ENCODE measurements at regions not wholly inside any gene's neighbourhood (a gene's known extent, or its start where the extent isn't known, plus 50 kb on each side); places are given as distances from the start of the nearest gene placed in this dataset.
A peak's percentile ranks its signal among the peaks of the same experiment; 100 is the strongest.

DNA sequence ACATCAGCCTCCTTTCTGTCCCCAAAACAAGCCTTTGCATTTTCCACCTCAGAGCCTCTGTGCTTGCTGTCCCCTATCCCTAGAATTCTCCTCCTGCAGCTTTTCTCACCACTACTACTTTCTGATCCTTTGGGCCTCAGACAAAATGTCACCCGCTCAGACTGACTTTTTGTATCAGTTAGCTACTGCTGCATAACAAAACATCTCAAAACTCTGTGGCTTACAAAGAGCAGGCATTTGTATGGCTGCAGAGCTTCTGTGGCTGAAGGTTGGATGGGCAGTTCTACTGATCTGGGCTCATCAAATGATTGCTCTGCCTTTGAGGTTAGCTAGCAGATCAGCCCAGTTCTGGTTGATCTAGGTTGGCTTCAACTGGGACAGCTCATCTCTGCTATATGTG lies 248.7 kb downstream of the MN1 start:
- no peak overlapping the region for H3K4me3 ChIP-seq
- H3K9me3 ChIP-seq (ENCODE audit: low read depth) = no peaks in the 10 kb centered on the region
- no peaks in the 10 kb centered on the region for H3K36me3 ChIP-seq
- H3K27me3 ChIP-seq = no peaks in the 10 kb centered on the region
- DNase-seq (ENCODE audit: low read depth in 1 of 2, low spot score in 1 of 2) = no peak
- no peak overlapping the region for H3K27ac ChIP-seq
- no peaks in the 10 kb centered on the region for H3K4me1 ChIP-seq (ENCODE audit: low read depth)
- TF ChIP-seq, protein P1, sequence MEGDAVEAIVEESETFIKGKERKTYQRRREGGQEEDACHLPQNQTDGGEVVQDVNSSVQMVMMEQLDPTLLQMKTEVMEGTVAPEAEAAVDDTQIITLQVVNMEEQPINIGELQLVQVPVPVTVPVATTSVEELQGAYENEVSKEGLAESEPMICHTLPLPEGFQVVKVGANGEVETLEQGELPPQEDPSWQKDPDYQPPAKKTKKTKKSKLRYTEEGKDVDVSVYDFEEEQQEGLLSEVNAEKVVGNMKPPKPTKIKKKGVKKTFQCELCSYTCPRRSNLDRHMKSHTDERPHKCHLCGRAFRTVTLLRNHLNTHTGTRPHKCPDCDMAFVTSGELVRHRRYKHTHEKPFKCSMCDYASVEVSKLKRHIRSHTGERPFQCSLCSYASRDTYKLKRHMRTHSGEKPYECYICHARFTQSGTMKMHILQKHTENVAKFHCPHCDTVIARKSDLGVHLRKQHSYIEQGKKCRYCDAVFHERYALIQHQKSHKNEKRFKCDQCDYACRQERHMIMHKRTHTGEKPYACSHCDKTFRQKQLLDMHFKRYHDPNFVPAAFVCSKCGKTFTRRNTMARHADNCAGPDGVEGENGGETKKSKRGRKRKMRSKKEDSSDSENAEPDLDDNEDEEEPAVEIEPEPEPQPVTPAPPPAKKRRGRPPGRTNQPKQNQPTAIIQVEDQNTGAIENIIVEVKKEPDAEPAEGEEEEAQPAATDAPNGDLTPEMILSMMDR (IDR thresholded peaks at IDR 0.05; ENCODE audit: low read depth, low read length) = no peak

DNA sequence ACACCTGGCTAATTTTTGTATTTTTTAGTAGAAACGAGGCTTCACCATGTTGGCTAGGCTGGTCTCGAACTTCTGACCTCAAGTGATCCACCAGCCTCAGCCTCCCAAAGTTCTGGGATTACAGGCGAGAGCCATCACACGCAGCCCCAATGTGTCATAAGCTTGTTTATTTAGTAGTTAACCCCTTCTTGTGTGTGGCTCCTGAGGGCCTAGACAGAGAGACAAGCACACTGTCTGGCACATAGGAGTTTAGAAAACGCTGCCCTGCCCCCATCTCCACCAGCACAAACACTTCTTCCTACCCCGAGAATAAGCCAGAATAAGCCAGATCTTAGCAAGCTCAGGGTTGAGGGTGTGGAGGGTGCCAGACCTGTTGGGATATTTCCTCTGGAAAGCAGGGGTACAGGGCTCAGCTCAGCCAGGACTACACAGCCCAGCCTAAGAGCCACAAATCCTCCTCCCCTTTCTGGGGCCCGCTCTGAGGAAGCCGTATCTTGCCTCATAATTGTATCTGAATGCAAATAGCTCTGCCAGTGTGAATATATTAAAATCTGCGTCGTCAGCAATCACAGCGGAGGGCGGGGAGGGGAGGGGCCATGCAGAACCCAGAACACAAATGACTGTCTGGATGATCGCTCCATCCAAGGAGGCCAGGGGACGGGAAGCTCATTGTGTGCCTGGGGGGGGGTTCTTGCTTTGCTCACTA lies 247.3 kb downstream of the MN1 start:
- no peak overlapping the region for H3K4me3 ChIP-seq
- no peaks in the 10 kb centered on the region for H3K27me3 ChIP-seq
- H3K4me1 ChIP-seq (ENCODE audit: low read depth) = no peaks in the 10 kb centered on the region
- DNase-seq (ENCODE audit: low read depth in 1 of 2, low spot score in 1 of 2) = peak in 1 of 2 donors; percentile 82
- TF ChIP-seq, protein P1 (IDR thresholded peaks at IDR 0.05; ENCODE audit: low read depth, low read length) = no peak
- H3K9me3 ChIP-seq (ENCODE audit: low read depth) = no peaks in the 10 kb centered on the region
- no peaks in the 10 kb centered on the region for H3K36me3 ChIP-seq
- no peak overlapping the region for H3K27ac ChIP-seq

DNA sequence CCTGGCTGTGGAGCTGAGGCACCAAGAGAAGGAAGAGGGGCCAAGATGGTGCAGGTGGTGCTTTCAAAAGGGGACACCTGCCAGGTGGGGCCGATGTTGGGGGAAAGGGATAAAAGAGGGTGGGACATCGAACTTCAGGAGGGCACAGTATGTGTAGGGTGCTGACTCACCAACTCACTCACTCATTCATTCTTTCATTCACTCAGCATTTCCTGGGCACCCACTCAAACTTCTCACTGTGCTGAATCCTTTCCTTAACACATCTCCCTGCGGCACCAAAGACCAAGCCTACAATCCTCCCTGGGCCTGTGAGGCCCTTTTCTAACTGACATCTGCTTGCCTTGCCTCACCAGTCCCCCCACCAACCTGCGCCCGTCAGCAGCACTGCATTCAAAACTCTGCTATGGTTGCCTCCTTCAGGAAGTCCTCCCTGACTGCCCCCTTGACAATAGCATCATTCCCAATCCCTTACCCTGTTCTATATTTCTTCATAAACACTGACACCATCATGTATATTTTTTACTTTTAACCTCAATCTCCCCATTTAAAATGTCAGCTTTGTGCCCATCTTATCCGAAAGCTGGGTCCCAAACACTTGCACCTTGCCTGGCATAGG lies 246.6 kb downstream of the MN1 start:
- TF ChIP-seq, protein P1 (IDR thresholded peaks at IDR 0.05; ENCODE audit: low read depth, low read length) = no peak
- H3K27ac ChIP-seq = no peak overlapping the region

DNA sequence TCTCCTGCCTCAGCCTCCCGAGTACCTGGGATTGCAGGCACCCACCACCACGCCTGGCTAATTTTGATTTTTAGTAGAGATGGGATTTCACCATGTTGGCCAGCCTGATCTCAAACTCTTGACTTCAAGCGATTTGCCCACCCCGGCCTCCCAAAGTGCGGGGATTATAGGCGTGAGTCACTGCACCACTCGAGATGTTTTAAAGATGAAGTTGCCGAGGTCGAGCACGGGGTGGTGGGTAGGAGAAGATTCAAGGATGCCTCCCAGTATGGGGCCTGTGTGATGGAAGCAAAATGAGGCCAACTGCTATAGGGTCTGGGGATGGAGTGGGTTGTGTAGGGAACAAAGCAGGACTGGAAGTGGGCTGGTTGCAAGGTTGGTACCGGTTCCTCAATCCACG lies 245.2 kb downstream of the MN1 start:
- TF ChIP-seq, protein P1 (IDR thresholded peaks at IDR 0.05; ENCODE audit: low read depth, low read length) = no peak
- Histone ChIP-seq H3K27ac (no peak overlapping the region), H3K4me1 (ENCODE audit: low read depth) (no peaks in the 10 kb centered on the region), H3K4me3 (no peak overlapping the region), H3K9me3 (ENCODE audit: low read depth) (no peaks in the 10 kb centered on the region), H3K36me3 (no peaks in the 10 kb centered on the region), H3K27me3 (no peaks in the 10 kb centered on the region)
- DNase-seq (ENCODE audit: low read depth in 1 of 2, low spot score in 1 of 2) = no peak

More for the DNA sequence above, 246.6 kb downstream of the MN1 start:
- Histone ChIP-seq H3K36me3 (no peaks in the 10 kb centered on the region), H3K9me3 (ENCODE audit: low read depth) (no peaks in the 10 kb centered on the region), H3K27me3 (no peaks in the 10 kb centered on the region), H3K4me1 (ENCODE audit: low read depth) (no peaks in the 10 kb centered on the region), H3K4me3 (no peak overlapping the region)
- no peak for DNase-seq (ENCODE audit: low read depth in 1 of 2, low spot score in 1 of 2)

DNA sequence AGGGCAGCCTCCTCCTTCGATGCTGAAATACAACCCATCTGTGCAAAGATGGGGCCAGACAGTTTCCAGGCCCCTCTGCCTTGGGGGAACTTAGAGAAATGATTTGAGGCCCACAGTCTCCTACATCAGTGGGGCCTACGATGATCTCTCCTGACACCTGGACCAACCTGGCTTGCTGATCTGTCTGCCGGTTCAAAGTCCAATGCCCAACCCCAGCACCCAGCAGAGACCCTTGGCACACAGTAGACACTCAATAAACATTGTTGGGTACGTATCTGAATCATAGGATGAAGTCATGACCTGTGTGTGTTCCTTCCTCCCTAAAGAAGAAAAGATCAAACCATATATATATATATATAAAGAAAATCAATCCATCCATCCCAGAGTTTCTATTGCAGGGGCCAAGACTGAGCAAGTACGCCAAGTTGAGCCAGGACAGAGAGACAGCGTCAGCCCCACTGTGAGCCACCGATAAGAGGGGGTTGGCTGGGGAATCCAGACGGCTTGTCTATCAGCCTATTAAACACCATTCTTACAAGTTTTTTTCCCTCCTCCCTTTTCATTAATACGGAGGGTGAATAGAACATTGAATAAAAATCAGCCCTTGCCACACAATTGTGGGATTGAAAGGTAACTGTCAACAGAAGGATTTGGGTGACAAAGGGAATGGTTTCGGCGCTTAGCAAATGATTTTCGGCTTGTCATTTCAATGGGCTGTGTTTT lies 244.1 kb downstream of the MN1 start:
- H3K27ac ChIP-seq = no peak overlapping the region
- TF ChIP-seq, protein P1 (IDR thresholded peaks at IDR 0.05; ENCODE audit: low read depth, low read length) = no peak
- no peak for DNase-seq (ENCODE audit: low read depth in 1 of 2, low spot score in 1 of 2)
- no peaks in the 10 kb centered on the region for H3K27me3 ChIP-seq
- H3K4me1 ChIP-seq (ENCODE audit: low read depth) = no peaks in the 10 kb centered on the region
- no peaks in the 10 kb centered on the region for H3K36me3 ChIP-seq
- H3K9me3 ChIP-seq (ENCODE audit: low read depth) = no peaks in the 10 kb centered on the region
- no peak overlapping the region for H3K4me3 ChIP-seq

Measured in cardiac muscle cell (in vitro differentiated cells and primary cell).